HG02610 (cell line): ENCODE measurements at regions not wholly inside any gene's neighbourhood (a gene's known extent, or its start where the extent isn't known, plus 50 kb on each side); places are given as distances from the start of the nearest gene placed in this dataset.

Experiments used
- ATAC-seq: cut with Tn5 transposase; IDR thresholded peaks from one replicate; pipeline ENCODE4 v1.9.1; 2021; ENCODE audit warnings: mild to moderate bottlenecking, moderate library complexity; ENCODE audit not compliant: unreplicated experiment

- ATAC-seq: no peak
Observed at GRCh38 chr4:65126200-65126599, 544.1 kb downstream of the EPHA5 start.

GRCh38 chr4:65120287-65120686 lies 550.0 kb downstream of the EPHA5 start:
- no peak for ATAC-seq

GRCh38 chr4:65102419-65102818 lies 567.9 kb downstream of the EPHA5 start:
- no peak for ATAC-seq

- no peak for ATAC-seq
Observed at GRCh38 chr4:65096630-65097029, 573.7 kb downstream of the EPHA5 start.

GRCh38 chr4:65089666-65090065 lies 580.6 kb downstream of the EPHA5 start:
- ATAC-seq: no peak

- no peak for ATAC-seq
Observed at GRCh38 chr4:65083076-65083475, 587.2 kb downstream of the EPHA5 start.

- no peak for ATAC-seq
Observed at GRCh38 chr4:65071564-65071963, 598.7 kb downstream of the EPHA5 start.

GRCh38 chr4:65069177-65069576 lies 601.1 kb downstream of the EPHA5 start:
- no peak for ATAC-seq

- no peak for ATAC-seq
Observed at GRCh38 chr4:65066106-65066505, 604.2 kb downstream of the EPHA5 start.

- no peak for ATAC-seq
Observed at GRCh38 chr4:65063601-65064000, 606.7 kb downstream of the EPHA5 start.

GRCh38 chr4:65050786-65051185 lies 619.5 kb downstream of the EPHA5 start:
- ATAC-seq: no peak

- ATAC-seq: no peak
Observed at GRCh38 chr4:65046192-65047133, 623.8 kb downstream of the EPHA5 start.

GRCh38 chr4:65033899-65034298 lies 624.6 kb upstream of the TECRL start:
- no peak for ATAC-seq

- no peak for ATAC-seq
Observed at GRCh38 chr4:65028592-65028991, 619.3 kb upstream of the TECRL start.

- ATAC-seq: no peak
Observed at GRCh38 chr4:65023883-65024670, 614.8 kb upstream of the TECRL start.

GRCh38 chr4:65023081-65023480 lies 613.8 kb upstream of the TECRL start:
- no peak for ATAC-seq

GRCh38 chr4:65021737-65022136 lies 612.5 kb upstream of the TECRL start:
- ATAC-seq: no peak

- no peak for ATAC-seq
Observed at GRCh38 chr4:65021149-65021548, 611.9 kb upstream of the TECRL start.

- no peak for ATAC-seq
Observed at GRCh38 chr4:65019775-65020174, 610.5 kb upstream of the TECRL start.

GRCh38 chr4:65018313-65018712 lies 609.1 kb upstream of the TECRL start:
- ATAC-seq: no peak

GRCh38 chr4:65014078-65014477 lies 604.8 kb upstream of the TECRL start:
- ATAC-seq: no peak
